PFSK-1 (cell line): ENCODE measurements at regions not wholly inside any gene's neighbourhood (a gene's known extent, or its start where the extent isn't known, plus 50 kb on each side); places are given as distances from the start of the nearest gene placed in this dataset.

ENCODE experiments used
- POLR2AphosphoS5 ChIP-seq: IDR thresholded peaks from 2 replicates; pipeline ENCODE4 v1.6.1; 2012; ENCODE audit warnings: low read depth, mild to moderate bottlenecking, control low read depth, low read length, moderate library complexity
- SIN3A ChIP-seq: IDR thresholded peaks from 2 replicates; pipeline ENCODE4 v1.6.1; 2012; ENCODE audit warnings: mild to moderate bottlenecking, low read length, moderate library complexity, borderline replicate concordance; ENCODE audit not compliant: insufficient read depth
- TAF1 ChIP-seq: IDR thresholded peaks from 2 replicates; pipeline ENCODE4 v1.6.1; 2012; ENCODE audit warnings: low read length, control low read depth, borderline replicate concordance; ENCODE audit not compliant: insufficient read depth

GRCh38 chr16:65878347-65878746, 488.1 kb upstream of the CDH5 start:
- TF ChIP-seq POLR2AphosphoS5: no peak
- no peak for TF ChIP-seq TAF1
- TF ChIP-seq SIN3A: no peak
